Endothelial cell of umbilical vein (primary cell): ENCODE measurements at regions not wholly inside any gene's neighbourhood (a gene's known extent, or its start where the extent isn't known, plus 50 kb on each side); places are given as distances from the start of the nearest gene placed in this dataset.
A peak's percentile ranks its signal among the peaks of the same experiment; 100 is the strongest.

Experiments used
- BruUV-seq: library from RNA; stranded (reverse); fragments of 400-500 nt; replicated peaks from 2 replicates; lab custom pipeline; 2021; lab: Mats Ljungman, UMichigan
- CTCF ChIA-PET: fragments of 300-600, 350-600 bp; sonication (Branson Sonifier 250); formaldehyde crosslinking; loops from one replicate; lab custom pipeline; 2021; ENCODE audit warnings: antibody characterized with exemption, inconsistent platforms; lab: Charles Lee
- POLR2A ChIA-PET: fragments of 300-600, 350-600 bp; sonication (Branson Sonifier 250); formaldehyde crosslinking; loops from one replicate; lab custom pipeline; 2021; ENCODE audit warnings: antibody characterized with exemption, inconsistent platforms; lab: Charles Lee
- DNase-seq: peaks from one replicate; pipeline ENCODE4 v3.0.0-alpha.2; 2011; ENCODE audit warnings: low read depth, low spot score
- FAIRE-seq: peaks from 2 replicates; lab custom pipeline; 2011; peaks lifted over from hg19 to GRCh38; lab: Jason Lieb, UNC
- H2AFZ ChIP-seq: 2 replicates; pipeline ENCODE4 v1.6.0; 2012; ENCODE audit warnings: low read depth, low read length, control low read depth, inconsistent platforms
- H3K27ac ChIP-seq: 2 replicates; pipeline ENCODE4 v1.5.1; 2011; ENCODE audit warnings: low read depth, mild to moderate bottlenecking, control low read depth, low read length, moderate library complexity; ENCODE audit not compliant: insufficient read depth
- H3K27me3 ChIP-seq, 2 experiments: 2 replicates each; pipeline versions ENCODE4 v1.6.0 to v1.6.1; 2011; ENCODE audit warnings: low read length in 2 of 2, mixed read lengths in 1 of 2; ENCODE audit not compliant: control insufficient read depth in 2 of 2, insufficient read depth in 2 of 2
- H3K36me3 ChIP-seq, 2 experiments: 2 replicates in 1 of 2; 3 replicates in 1 of 2; pipeline ENCODE4 v1.5.1; 2011; ENCODE audit warnings: low read length in 2 of 2, mild to moderate bottlenecking in 1 of 2, moderate library complexity in 1 of 2; ENCODE audit not compliant: control insufficient read depth in 2 of 2, insufficient read depth in 2 of 2; ENCODE audit errors: extremely low read depth in 1 of 2
- H3K4me1 ChIP-seq: 3 replicates; pipeline ENCODE4 v1.5.1; 2011; ENCODE audit warnings: mild to moderate bottlenecking, low read length; ENCODE audit not compliant: control insufficient read depth, insufficient read depth; ENCODE audit errors: extremely low read depth
- H3K4me2 ChIP-seq: 2 replicates; pipeline ENCODE4 v1.6.1; 2011; ENCODE audit warnings: low read length, control low read depth, mixed read lengths; ENCODE audit not compliant: insufficient read depth
- H3K4me3 ChIP-seq, 3 experiments: fragments of 200-600 bp in 1 of 3; sonication (generic), shearing (Covaris generic) in 1 of 3; replicated peaks in 1 of 3; 2 replicates each; pipeline ENCODE4 v1.5.1; 2011 to 2016; ENCODE audit warnings: control low read depth in 3 of 3, low read length in 3 of 3, mild to moderate bottlenecking in 2 of 3, inconsistent platforms in 1 of 3, low read depth in 1 of 3, moderate library complexity in 1 of 3; ENCODE audit not compliant: insufficient read depth in 1 of 3
- H3K79me2 ChIP-seq: 2 replicates; pipeline ENCODE4 v1.6.0; 2012; ENCODE audit warnings: low read length, inconsistent platforms; ENCODE audit not compliant: control insufficient read depth, insufficient read depth
- H3K9ac ChIP-seq: replicated peaks from 2 replicates; pipeline ENCODE3; 2011; ENCODE audit warnings: low read length, control low read depth; ENCODE audit not compliant: insufficient read depth; ENCODE audit errors: extremely low read depth
- H3K9me1 ChIP-seq: replicated peaks from 3 replicates; pipeline ENCODE4 v1.6.0; 2011; ENCODE audit warnings: mild to moderate bottlenecking, low read length; ENCODE audit not compliant: control insufficient read depth, insufficient read depth; ENCODE audit errors: extremely low read depth
- H3K9me3 ChIP-seq: replicated peaks from 2 replicates; pipeline ENCODE4 v1.5.1; 2012; ENCODE audit warnings: low read length, inconsistent platforms; ENCODE audit not compliant: control insufficient read depth, insufficient read depth
- H4K20me1 ChIP-seq: replicated peaks from 2 replicates; pipeline ENCODE3; 2011; ENCODE audit warnings: mild to moderate bottlenecking, low read length; ENCODE audit not compliant: control insufficient read depth, insufficient read depth; ENCODE audit errors: extremely low read depth
- FOS ChIP-seq: IDR thresholded peaks from 2 replicates; pipeline ENCODE4 v1.6.1; 2011; ENCODE audit warnings: mild to moderate bottlenecking, low read length, moderate library complexity, borderline replicate concordance; ENCODE audit not compliant: insufficient read depth
- GATA2 ChIP-seq: IDR thresholded peaks from 2 replicates; pipeline ENCODE4 v1.7.0; 2011; ENCODE audit warnings: low read depth, mild to moderate bottlenecking, moderate library complexity, mixed read lengths, low read length; ENCODE audit not compliant: insufficient read length, insufficient read depth
- JUN ChIP-seq: IDR thresholded peaks from 2 replicates; pipeline ENCODE4 v1.6.1; 2011; ENCODE audit warnings: borderline replicate concordance, low read depth; ENCODE audit not compliant: insufficient read length, insufficient read depth
- MYC ChIP-seq: IDR thresholded peaks from one replicate; pipeline ENCODE4 v1.6.1; 2011; ENCODE audit warnings: mild to moderate bottlenecking, low read depth, low read length
- POLR2A ChIP-seq: IDR thresholded peaks from 2 replicates; pipeline ENCODE4 v1.6.1; 2012; ENCODE audit warnings: low read depth, mild to moderate bottlenecking, control low read depth, low read length
- POLR2AphosphoS5 ChIP-seq: IDR thresholded peaks from 2 replicates; pipeline ENCODE4 v1.6.1; 2012; ENCODE audit warnings: low read depth, mild to moderate bottlenecking, control low read depth, low read length, moderate library complexity; ENCODE audit not compliant: insufficient read depth
- dilution Hi-C: fragments of 300-500 bp; cut with MboI; formaldehyde crosslinking; loops from one replicate; pipeline ENCODE4 v1.15.0; 2019; ENCODE audit warnings: low sequenced_read_pairs; ENCODE audit not compliant: extremely low pct_ligation_motif_present
- intact Hi-C: fragments of 100-400 bp; cut with micrococcal nuclease; formaldehyde crosslinking; loops from one replicate; pipeline ENCODE4 v1.10.0; 2022
- TF ChIP-seq, protein P1 (sequence below), 2 donors: IDR thresholded peaks; 1 replicate in 1 of 2; 2 replicates in 1 of 2; pipeline ENCODE4 v1.5.1; 2011; ENCODE audit warnings: low read length in 2 of 2, mild to moderate bottlenecking in 2 of 2, moderate library complexity in 2 of 2, control low read depth in 1 of 2, inconsistent platforms in 1 of 2, low read depth in 1 of 2; ENCODE audit not compliant: insufficient read depth in 1 of 2; ENCODE audit errors: extremely low read depth in 1 of 2
- TF ChIP-seq, protein P2 (sequence below): IDR thresholded peaks from 2 replicates; pipeline ENCODE4 v1.6.1; 2011; ENCODE audit not compliant: insufficient read depth, insufficient read length

DNA sequence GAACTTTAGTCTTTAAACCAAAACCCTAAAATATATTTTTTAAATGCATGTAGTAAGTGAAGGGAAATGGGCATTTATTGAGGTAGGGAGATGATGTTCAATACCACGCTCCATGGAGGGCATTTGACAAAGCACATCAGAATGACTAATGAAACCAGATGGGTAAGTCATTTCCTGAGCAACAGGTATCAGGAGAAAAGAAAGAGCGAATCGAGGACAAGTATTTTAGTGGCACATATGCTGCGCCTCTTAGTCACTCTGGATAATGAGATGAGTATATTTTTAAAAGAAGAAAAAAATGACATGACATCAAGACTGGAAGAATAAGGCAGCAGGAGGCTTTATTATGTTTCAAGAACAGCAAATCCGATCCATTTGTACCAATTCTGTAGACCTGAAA is 129.0 kb upstream of the ARHGEF3 start:
- no peak overlapping the region for H3K4me3 ChIP-seq

DNA sequence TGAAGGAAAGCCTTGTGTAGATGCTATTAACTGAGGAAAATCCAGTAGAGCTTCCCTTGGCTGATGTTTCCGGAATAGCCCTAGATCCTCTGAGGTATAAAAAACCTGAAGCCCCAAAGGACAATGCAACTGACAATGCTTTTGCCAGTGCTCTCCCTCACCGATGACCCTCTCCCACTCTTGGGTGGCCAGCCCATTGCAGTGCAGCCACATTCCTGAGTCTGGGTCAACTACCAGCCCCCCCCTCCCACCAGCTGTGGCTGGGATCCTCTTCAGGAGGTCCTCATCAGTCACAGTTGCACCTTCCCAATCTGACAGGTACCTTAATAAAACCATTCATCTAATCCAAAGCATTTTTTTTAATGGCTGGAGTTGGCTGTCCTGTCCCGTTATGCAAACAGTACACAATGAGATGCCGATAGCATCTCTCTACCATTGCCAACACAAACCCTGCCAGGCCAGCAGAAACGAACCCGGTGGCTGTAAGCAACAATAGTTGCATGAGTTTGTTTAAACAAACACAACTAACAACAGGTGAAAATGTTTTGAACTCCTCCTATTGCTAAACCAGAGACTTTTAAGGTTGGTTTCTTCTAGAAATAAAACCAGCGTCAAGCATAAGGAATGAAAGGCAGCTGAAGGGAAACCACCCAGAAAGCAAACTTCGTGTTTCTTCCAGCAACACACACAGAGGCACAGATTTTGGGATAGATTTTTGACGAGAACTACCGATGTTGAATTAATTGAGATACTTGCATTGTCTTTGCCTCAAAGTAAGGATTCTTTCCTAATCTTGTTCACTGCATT is 128.3 kb upstream of the ARHGEF3 start:
- Histone ChIP-seq H3K4me1 (peaks cover 68% of the 10 kb centered on the region), H3K9me3 (no peaks in the 10 kb centered on the region), H3K4me2 (peak overlapping the region; percentile 58), H3K4me3 (no peak overlapping the region), H3K9me1 (no peaks in the 10 kb centered on the region), H3K79me2 (no peaks in the 10 kb centered on the region), H3K36me3 (no peaks in the 10 kb centered on the region), H3K27me3 (no peaks in the 10 kb centered on the region), H3K27ac (peak overlapping the region; percentile 14), H3K9ac (peak overlapping the region; percentile 11), H4K20me1 (no peaks in the 10 kb centered on the region), H2AFZ (no peak overlapping the region)
- CTCF ChIA-PET = interaction anchor here (1.0 to 1.5 kb wide), 2 partner anchors 58 to 131 kb away, joined by 3 to 6 read pairs; no protein-coding TSS in a partner anchor
- no TSS peak for BruUV-seq
- DNase-seq (peak; percentile 77), FAIRE-seq (peak; percentile 75)
- TF ChIP-seq FOS = no peak
- peak; percentile 1 for TF ChIP-seq JUN
- TF ChIP-seq, protein P1, sequence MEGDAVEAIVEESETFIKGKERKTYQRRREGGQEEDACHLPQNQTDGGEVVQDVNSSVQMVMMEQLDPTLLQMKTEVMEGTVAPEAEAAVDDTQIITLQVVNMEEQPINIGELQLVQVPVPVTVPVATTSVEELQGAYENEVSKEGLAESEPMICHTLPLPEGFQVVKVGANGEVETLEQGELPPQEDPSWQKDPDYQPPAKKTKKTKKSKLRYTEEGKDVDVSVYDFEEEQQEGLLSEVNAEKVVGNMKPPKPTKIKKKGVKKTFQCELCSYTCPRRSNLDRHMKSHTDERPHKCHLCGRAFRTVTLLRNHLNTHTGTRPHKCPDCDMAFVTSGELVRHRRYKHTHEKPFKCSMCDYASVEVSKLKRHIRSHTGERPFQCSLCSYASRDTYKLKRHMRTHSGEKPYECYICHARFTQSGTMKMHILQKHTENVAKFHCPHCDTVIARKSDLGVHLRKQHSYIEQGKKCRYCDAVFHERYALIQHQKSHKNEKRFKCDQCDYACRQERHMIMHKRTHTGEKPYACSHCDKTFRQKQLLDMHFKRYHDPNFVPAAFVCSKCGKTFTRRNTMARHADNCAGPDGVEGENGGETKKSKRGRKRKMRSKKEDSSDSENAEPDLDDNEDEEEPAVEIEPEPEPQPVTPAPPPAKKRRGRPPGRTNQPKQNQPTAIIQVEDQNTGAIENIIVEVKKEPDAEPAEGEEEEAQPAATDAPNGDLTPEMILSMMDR (IDR thresholded peaks at IDR 0.05; ENCODE audit: extremely low read depth in 1 of 2, insufficient read depth in 1 of 2, low read depth in 1 of 2, low read length in 2 of 2) = no peak
- TF ChIP-seq, protein P2, sequence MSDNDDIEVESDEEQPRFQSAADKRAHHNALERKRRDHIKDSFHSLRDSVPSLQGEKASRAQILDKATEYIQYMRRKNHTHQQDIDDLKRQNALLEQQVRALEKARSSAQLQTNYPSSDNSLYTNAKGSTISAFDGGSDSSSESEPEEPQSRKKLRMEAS = no peak
- TF ChIP-seq POLR2AphosphoS5 = no peak
- no peak for TF ChIP-seq POLR2A
- TF ChIP-seq GATA2 = peak; percentile 79
- intact Hi-C loops (no loop called here), dilution Hi-C loops (no loop called here)
- POLR2A ChIA-PET = no interaction called here

More for the DNA sequence above, 129.0 kb upstream of the ARHGEF3 start:
- Histone ChIP-seq H3K36me3 (no peaks in the 10 kb centered on the region), H3K4me1 (peaks cover 61% of the 10 kb centered on the region), H3K4me2 (peak overlapping the region; percentile 58), H3K27ac (peak overlapping the region; percentile 14), H3K9me3 (no peaks in the 10 kb centered on the region), H3K79me2 (no peaks in the 10 kb centered on the region), H3K9me1 (no peaks in the 10 kb centered on the region), H3K9ac (no peak overlapping the region), H2AFZ (no peak overlapping the region), H4K20me1 (no peaks in the 10 kb centered on the region), H3K27me3 (no peaks in the 10 kb centered on the region)
- FAIRE-seq (no peak), DNase-seq (peak; percentile 38)
- ChIA-PET POLR2A (no interaction called here), CTCF (interaction anchor here (1.0 kb wide), 1 partner anchor 57 kb away, joined by 3 read pairs; no protein-coding TSS in a partner anchor)
- peak; percentile 17 for TF ChIP-seq JUN
- no peak for TF ChIP-seq MYC
- peak; percentile 29 for TF ChIP-seq FOS
- TF ChIP-seq GATA2 = no peak
- intact Hi-C loops (no loop called here), dilution Hi-C loops (no loop called here)
- no TSS peak for BruUV-seq
